T-cell (primary cell): ENCODE measurements at regions not wholly inside any gene's neighbourhood (a gene's known extent, or its start where the extent isn't known, plus 50 kb on each side); places are given as distances from the start of the nearest gene placed in this dataset.
"Not testable (repeated sequence)": the region's sequence is repeated elsewhere in the genome, so short reads cannot be mapped to it uniquely, and the experiment has no call there.

ENCODE experiments used
- ATAC-seq, 4 experiments: fragments of 200-7000 bp in 3 of 4; fragments of 150-1000 bp in 1 of 4; cut with Tn5 transposase; replicated peaks in 1 of 4; 1 replicate in 3 of 4; 2 replicates in 1 of 4; pipeline ENCODE4 v1.10.0; 2021; ENCODE audit warnings: moderate library complexity in 3 of 4, mild to moderate bottlenecking in 2 of 4, moderate number of reproducible peaks in 1 of 4
- CTCF ChIA-PET, 2 donors: fragments of 300-600 bp; sonication (Branson Sonifier 250); formaldehyde crosslinking; loops; one replicate each; lab custom pipeline; 2022; ENCODE audit warnings: antibody characterized with exemption in 2 of 2; lab: Charles Lee
- POLR2A ChIA-PET, 2 donors: fragments of 300-600 bp; sonication (Branson Sonifier 250); formaldehyde crosslinking; loops; one replicate each; lab custom pipeline; 2022; ENCODE audit warnings: antibody characterized with exemption in 2 of 2; lab: Charles Lee
- DNase-seq, 35 experiments: peaks; one replicate each; pipeline versions ENCODE4 v3.0.0 to v3.0.0-alpha.2; 2013 to 2023
- H3K27ac ChIP-seq: one replicate; pipeline ENCODE4 v1.5.1; 2013; ENCODE audit warnings: low read length
- H3K27me3 ChIP-seq, 2 experiments: replicated peaks in 1 of 2; 1 replicate in 1 of 2; 2 replicates in 1 of 2; pipeline versions ENCODE4 v1.6.1 to v1.7.0; 2013; ENCODE audit warnings: low read length in 1 of 2, mixed read lengths in 1 of 2; ENCODE audit not compliant: control insufficient read depth in 2 of 2, insufficient read depth in 2 of 2; ENCODE audit errors: extremely low read depth in 1 of 2
- H3K36me3 ChIP-seq, 2 donors: 1 replicate in 1 of 2; 2 replicates in 1 of 2; pipeline versions ENCODE4 v1.6.1 to v1.7.0; 2013; ENCODE audit warnings: low read length in 1 of 2; ENCODE audit not compliant: control insufficient read depth in 2 of 2, insufficient read depth in 1 of 2; ENCODE audit errors: extremely low read depth in 1 of 2
- H3K4me1 ChIP-seq, 2 experiments: 1 replicate in 1 of 2; 2 replicates in 1 of 2; pipeline versions ENCODE4 v1.6.1 to v1.7.0; 2013; ENCODE audit warnings: low read length in 2 of 2, mixed read lengths in 1 of 2; ENCODE audit not compliant: insufficient read depth in 2 of 2, control insufficient read depth in 1 of 2; ENCODE audit errors: extremely low read depth in 1 of 2
- H3K4me3 ChIP-seq, 2 donors: 1 replicate in 1 of 2; 2 replicates in 1 of 2; pipeline versions ENCODE4 v1.5.1 to v1.7.0; 2013; ENCODE audit warnings: mild to moderate bottlenecking in 2 of 2, low read length in 1 of 2, moderate library complexity in 1 of 2; ENCODE audit not compliant: control insufficient read depth in 1 of 2; ENCODE audit errors: extremely low read depth in 1 of 2
- H3K9me3 ChIP-seq: 2 replicates; pipeline ENCODE4 v1.7.0; 2013
- H3K27ac Mint-ChIP-seq, 2 donors: one replicate each; pipeline ENCODE4 v1.8.0; 2020 to 2021; ENCODE audit warnings: mild to moderate bottlenecking in 2 of 2, mixed read lengths in 2 of 2
- H3K27me3 Mint-ChIP-seq, 2 donors: one replicate each; pipeline ENCODE4 v1.8.0; 2021 to 2022; ENCODE audit warnings: mixed read lengths in 2 of 2
- H3K36me3 Mint-ChIP-seq: one replicate; pipeline ENCODE4 v1.8.0; 2021; ENCODE audit warnings: mixed read lengths
- H3K4me1 Mint-ChIP-seq, 3 donors: one replicate each; pipeline ENCODE4 v1.8.0; 2020 to 2022; ENCODE audit warnings: mixed read lengths in 3 of 3, mild to moderate bottlenecking in 1 of 3
- H3K4me3 Mint-ChIP-seq, 3 donors: one replicate each; pipeline ENCODE4 v1.8.0; 2020 to 2022; ENCODE audit warnings: mild to moderate bottlenecking in 3 of 3, mixed read lengths in 3 of 3, moderate library complexity in 3 of 3
- H3K9me3 Mint-ChIP-seq, 3 donors: one replicate each; pipeline ENCODE4 v1.8.0; 2020 to 2022; ENCODE audit warnings: mixed read lengths in 3 of 3
- WGBS: methylation state at CpG from one replicate; pipeline ENCODE4 v1.1.5; 2013; ENCODE audit warnings: missing lambda C conversion rate; ENCODE audit not compliant: insufficient coverage; 5-methylcytosine and 5-hydroxymethylcytosine counted together

GRCh38 chr2:16093639-16094529 lies 153.5 kb downstream of the MYCN start:
- ATAC-seq: no peak
- Histone ChIP-seq H3K4me3 (no peak overlapping the region), H3K27me3 (peaks cover 0 to 3% of the 10 kb centered on the region in 2 experiments), H3K4me1 (no peaks in the 10 kb centered on the region), H3K36me3 (no peaks in the 10 kb centered on the region), H3K9me3 (no peaks in the 10 kb centered on the region), H3K27ac (no peak overlapping the region)
- WGBS: 76% methylated on average over 11 of the region's 17 CpGs
- POLR2A ChIA-PET: no interaction called here
- Mint-ChIP-seq H3K9me3 (no peaks in the 10 kb centered on the region), H3K4me1 (no peaks in the 10 kb centered on the region), H3K36me3 (no peaks in the 10 kb centered on the region), H3K4me3 (no peak overlapping the region), H3K27me3 (no peaks in the 10 kb centered on the region), H3K27ac (no peak overlapping the region)
- DNase-seq: peak in 1 of 35 experiments; percentile 66
- CTCF ChIA-PET: no interaction called here

- DNase-seq: no peak
- no peak for ATAC-seq
- Mint-ChIP-seq H3K9me3 (no peaks in the 10 kb centered on the region), H3K4me1 (no peaks in the 10 kb centered on the region), H3K27me3 (no peaks in the 10 kb centered on the region), H3K36me3 (no peaks in the 10 kb centered on the region), H3K27ac (no peak overlapping the region), H3K4me3 (no peak overlapping the region)
- 74% methylated on average over 4 of the region's 13 CpGs for WGBS
- H3K9me3 ChIP-seq: no peaks in the 10 kb centered on the region
- H3K36me3 ChIP-seq: no peaks in the 10 kb centered on the region
- CTCF ChIA-PET: no interaction called here
- H3K27ac ChIP-seq: no peak overlapping the region
- H3K27me3 ChIP-seq: peaks cover 0 to 3% of the 10 kb centered on the region in 2 experiments
- H3K4me1 ChIP-seq: no peaks in the 10 kb centered on the region
- no peak overlapping the region for H3K4me3 ChIP-seq
- POLR2A ChIA-PET: interaction anchor here in 1 of 2 donors (0.7 kb wide), 1 partner anchor 16 kb away, joined by 8 read pairs; no protein-coding TSS in a partner anchor
Observed at GRCh38 chr2:16092861-16093638, 152.7 kb downstream of the MYCN start.

- DNase-seq (no peak), ATAC-seq (no peak)
- H3K9me3 Mint-ChIP-seq: no peaks in the 10 kb centered on the region
- Histone ChIP-seq H3K27me3 (peaks cover 0 to 3% of the 10 kb centered on the region in 2 experiments), H3K36me3 (no peaks in the 10 kb centered on the region), H3K4me3 (no peak overlapping the region), H3K27ac (no peak overlapping the region), H3K4me1 (no peaks in the 10 kb centered on the region), H3K9me3 (no peaks in the 10 kb centered on the region)
- H3K27me3 Mint-ChIP-seq: no peaks in the 10 kb centered on the region
- no peak overlapping the region for H3K4me3 Mint-ChIP-seq
- no peaks in the 10 kb centered on the region for H3K4me1 Mint-ChIP-seq
- CTCF ChIA-PET: no interaction called here
- no peak overlapping the region for H3K27ac Mint-ChIP-seq
- H3K36me3 Mint-ChIP-seq: no peaks in the 10 kb centered on the region
- POLR2A ChIA-PET: interaction anchor here in 1 of 2 donors (0.7 kb wide), 1 partner anchor 15 kb away, joined by 8 read pairs; no protein-coding TSS in a partner anchor
- WGBS: no CpG with 5 or more reads among the region's 1 CpG
Observed at GRCh38 chr2:16091576-16092282, 151.4 kb downstream of the MYCN start.

- no peak for ATAC-seq
- CTCF ChIA-PET: no interaction called here
- DNase-seq: no peak
- Mint-ChIP-seq H3K27me3 (no peaks in the 10 kb centered on the region), H3K27ac (no peak overlapping the region), H3K4me1 (no peaks in the 10 kb centered on the region), H3K4me3 (no peak overlapping the region), H3K36me3 (no peaks in the 10 kb centered on the region), H3K9me3 (no peaks in the 10 kb centered on the region)
- no peak overlapping the region for H3K27ac ChIP-seq
- H3K4me3 ChIP-seq: no peak overlapping the region
- POLR2A ChIA-PET: no interaction called here
- WGBS: 87% methylated on average over 8 of the region's 15 CpGs
- H3K4me1 ChIP-seq: no peaks in the 10 kb centered on the region
- H3K36me3 ChIP-seq: no peaks in the 10 kb centered on the region
- peaks cover 0 to 3% of the 10 kb centered on the region in 2 experiments for H3K27me3 ChIP-seq
- no peaks in the 10 kb centered on the region for H3K9me3 ChIP-seq
Observed at GRCh38 chr2:16090650-16091575, 150.6 kb downstream of the MYCN start.

- DNase-seq, H3K4me3 ChIP-seq, H3K9me3 ChIP-seq, H3K27ac ChIP-seq, H3K27me3 ChIP-seq, H3K36me3 Mint-ChIP-seq, ATAC-seq, H3K4me1 Mint-ChIP-seq, H3K4me3 Mint-ChIP-seq, H3K27ac Mint-ChIP-seq, H3K36me3 ChIP-seq, H3K9me3 Mint-ChIP-seq, H3K4me1 ChIP-seq, CTCF ChIA-PET, POLR2A ChIA-PET, H3K27me3 Mint-ChIP-seq: not testable (repeated sequence)
- WGBS: 60% methylated on average over 1 of the region's 7 CpGs
Observed at GRCh38 chr2:16089491-16089890, 149.1 kb downstream of the MYCN start.
